ENCODE measurements at regions not wholly inside any gene's neighbourhood (a gene's known extent, or its start where the extent isn't known, plus 50 kb on each side); places are given as distances from the start of the nearest gene placed in this dataset.

- TF ChIP-seq ZSCAN30 (CRISPR knock-in tag; IDR thresholded peaks at IDR 0.05) = no peak
- no peak for TF ChIP-seq ZNF282 (IDR thresholded peaks at IDR 0.05; ENCODE audit: partially characterized antibody)
- TF ChIP-seq RNF2 (conservative IDR thresholded peaks at IDR 0.05; ENCODE audit: low read depth) = no peak
- TF ChIP-seq SNAPC4 (CRISPR knock-in tag; IDR thresholded peaks at IDR 0.05) = no peak
- TF ChIP-seq ZNF230 (CRISPR knock-in tag; IDR thresholded peaks at IDR 0.05) = no peak
- TF ChIP-seq FOXM1 (CRISPR knock-in tag; IDR thresholded peaks at IDR 0.05) = no peak
- no peak for TF ChIP-seq ZBTB37 (CRISPR knock-in tag; IDR thresholded peaks at IDR 0.05)
- TF ChIP-seq YY1 (IDR thresholded peaks at IDR 0.05; ENCODE audit: insufficient read depth, insufficient replicate concordance, low read depth, low read length) = no peak
- TF ChIP-seq RAD21 (CRISPR knock-in tag; IDR thresholded peaks at IDR 0.05) = no peak
- no peak for TF ChIP-seq RFXAP (CRISPR knock-in tag; IDR thresholded peaks at IDR 0.05; ENCODE audit: borderline replicate concordance)
- TF ChIP-seq NFATC3 (CRISPR knock-in tag; IDR thresholded peaks at IDR 0.05) = no peak
- no peak for TF ChIP-seq RFX1 (IDR thresholded peaks at IDR 0.05)
- no peak for TF ChIP-seq KMT2A (CRISPR knock-in tag; IDR thresholded peaks at IDR 0.05)
- TF ChIP-seq AFF4 (CRISPR knock-in tag; IDR thresholded peaks at IDR 0.05) = no peak
These were observed 56.2 kb upstream of the SLC2A13 start for GRCh38 chr12:40162033-40162432.

Data from HepG2 (cell line).